ENCODE measurements at regions not wholly inside any gene's neighbourhood (a gene's known extent, or its start where the extent isn't known, plus 50 kb on each side); places are given as distances from the start of the nearest gene placed in this dataset.

DNA sequence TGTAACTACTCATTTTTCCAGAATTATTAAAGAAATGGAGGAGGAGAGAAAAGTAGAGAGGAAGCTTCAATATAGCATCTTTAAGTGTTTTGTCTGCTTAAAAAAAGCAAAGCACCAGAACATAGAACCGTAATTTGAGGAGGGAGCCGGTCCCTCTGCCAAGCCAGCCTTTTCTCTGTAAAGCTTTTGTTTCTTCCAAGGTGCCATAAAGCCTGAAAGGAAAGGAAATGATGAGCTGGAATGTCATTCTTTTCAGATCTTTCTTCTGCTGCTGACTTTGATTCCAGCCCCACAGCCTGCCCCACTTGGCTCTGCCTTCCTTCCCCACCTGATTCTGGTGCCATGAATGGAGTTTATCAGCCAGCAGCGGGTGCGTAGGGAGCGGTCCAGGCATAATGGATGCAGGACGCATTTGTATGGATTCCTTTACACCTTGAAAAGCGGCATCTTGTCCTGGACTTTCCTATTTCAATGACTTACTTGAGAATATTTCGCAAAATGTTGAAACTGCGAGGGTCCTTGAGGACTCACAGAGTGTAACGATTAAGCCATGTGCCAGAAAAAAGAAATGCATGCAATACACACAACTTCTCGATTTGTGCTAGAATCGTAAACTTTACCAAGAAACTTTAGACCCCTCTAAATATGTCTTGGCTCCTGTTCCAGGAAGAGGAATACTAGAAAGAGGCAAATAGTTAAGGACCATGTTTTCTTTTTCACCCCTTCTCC, 569.5 kb upstream of the MGMT start:
- no peak overlapping the region for H3K27ac ChIP-seq (ENCODE audit: insufficient read depth, low read depth, low read length)
- CTCF ChIA-PET: interaction anchor here (0.7 kb wide), 1 partner anchor 137 kb away, joined by 4 read pairs; no protein-coding TSS in a partner anchor
- TF ChIP-seq FOS (IDR thresholded peaks at IDR 0.05; ENCODE audit: borderline replicate concordance, insufficient read depth, low read length): no peak
- TF ChIP-seq JUN (IDR thresholded peaks at IDR 0.05; ENCODE audit: borderline replicate concordance, insufficient read depth, insufficient read length, low read depth): no peak
- no peak for TF ChIP-seq POLR2AphosphoS5 (IDR thresholded peaks at IDR 0.05; ENCODE audit: insufficient read depth, low read depth, low read length)
- no peak for TF ChIP-seq MYC (IDR thresholded peaks at IDR 0.05; ENCODE audit: low read depth, low read length)
- no peak for TF ChIP-seq GATA2 (IDR thresholded peaks at IDR 0.05; ENCODE audit: insufficient read depth, insufficient read length, low read depth, low read length)
- no peak for TF ChIP-seq POLR2A (IDR thresholded peaks at IDR 0.05; ENCODE audit: low read depth, low read length)
- TF ChIP-seq, protein P1, sequence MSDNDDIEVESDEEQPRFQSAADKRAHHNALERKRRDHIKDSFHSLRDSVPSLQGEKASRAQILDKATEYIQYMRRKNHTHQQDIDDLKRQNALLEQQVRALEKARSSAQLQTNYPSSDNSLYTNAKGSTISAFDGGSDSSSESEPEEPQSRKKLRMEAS (IDR thresholded peaks at IDR 0.05; ENCODE audit: insufficient read depth, insufficient read length): no peak
- TF ChIP-seq EZH2 (IDR thresholded peaks at IDR 0.05; ENCODE audit: borderline replicate concordance, low read depth, low read length, severe bottlenecking): no peak
- TF ChIP-seq, protein P2, sequence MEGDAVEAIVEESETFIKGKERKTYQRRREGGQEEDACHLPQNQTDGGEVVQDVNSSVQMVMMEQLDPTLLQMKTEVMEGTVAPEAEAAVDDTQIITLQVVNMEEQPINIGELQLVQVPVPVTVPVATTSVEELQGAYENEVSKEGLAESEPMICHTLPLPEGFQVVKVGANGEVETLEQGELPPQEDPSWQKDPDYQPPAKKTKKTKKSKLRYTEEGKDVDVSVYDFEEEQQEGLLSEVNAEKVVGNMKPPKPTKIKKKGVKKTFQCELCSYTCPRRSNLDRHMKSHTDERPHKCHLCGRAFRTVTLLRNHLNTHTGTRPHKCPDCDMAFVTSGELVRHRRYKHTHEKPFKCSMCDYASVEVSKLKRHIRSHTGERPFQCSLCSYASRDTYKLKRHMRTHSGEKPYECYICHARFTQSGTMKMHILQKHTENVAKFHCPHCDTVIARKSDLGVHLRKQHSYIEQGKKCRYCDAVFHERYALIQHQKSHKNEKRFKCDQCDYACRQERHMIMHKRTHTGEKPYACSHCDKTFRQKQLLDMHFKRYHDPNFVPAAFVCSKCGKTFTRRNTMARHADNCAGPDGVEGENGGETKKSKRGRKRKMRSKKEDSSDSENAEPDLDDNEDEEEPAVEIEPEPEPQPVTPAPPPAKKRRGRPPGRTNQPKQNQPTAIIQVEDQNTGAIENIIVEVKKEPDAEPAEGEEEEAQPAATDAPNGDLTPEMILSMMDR (IDR thresholded peaks at IDR 0.05; ENCODE audit: extremely low read depth in 1 of 2, insufficient read depth in 1 of 2, low read depth in 1 of 2, low read length in 2 of 2): no peak
- H2AFZ ChIP-seq (ENCODE audit: low read depth, low read length): no peak overlapping the region
- intact Hi-C loops (cut with micrococcal nuclease): no loop called here
- no peaks in the 10 kb centered on the region for H3K9me3 ChIP-seq (replicated peaks; ENCODE audit: control insufficient read depth, insufficient read depth, low read length)
- BruUV-seq (replicated peaks): no TSS peak
- dilution Hi-C loops (cut with MboI; ENCODE audit: extremely low pct_ligation_motif_present, low sequenced_read_pairs): no loop called here
- no peaks in the 10 kb centered on the region for H3K27me3 ChIP-seq (ENCODE audit: control insufficient read depth in 2 of 2, insufficient read depth in 2 of 2, low read length in 2 of 2)
- POLR2A ChIA-PET: no interaction called here
- H3K4me2 ChIP-seq (ENCODE audit: insufficient read depth, low read length): no peak overlapping the region
- H3K9ac ChIP-seq (replicated peaks; ENCODE audit: extremely low read depth, insufficient read depth, low read length): no peak overlapping the region
- H3K9me1 ChIP-seq (replicated peaks; ENCODE audit: control insufficient read depth, extremely low read depth, insufficient read depth, low read length): no peaks in the 10 kb centered on the region
- no peak for DNase-seq (ENCODE audit: low read depth, low spot score)
- no peaks in the 10 kb centered on the region for H3K4me1 ChIP-seq (ENCODE audit: control insufficient read depth, extremely low read depth, insufficient read depth, low read length)
- no peak for FAIRE-seq
- H4K20me1 ChIP-seq (replicated peaks; ENCODE audit: control insufficient read depth, extremely low read depth, insufficient read depth, low read length): no peaks in the 10 kb centered on the region
- H3K79me2 ChIP-seq (ENCODE audit: control insufficient read depth, insufficient read depth, low read length): no peaks in the 10 kb centered on the region
- no peak overlapping the region for H3K4me3 ChIP-seq (replicated peaks in 1 of 3; ENCODE audit: insufficient read depth in 1 of 3, low read depth in 1 of 3, low read length in 3 of 3)
- no peaks in the 10 kb centered on the region for H3K36me3 ChIP-seq (ENCODE audit: control insufficient read depth in 2 of 2, extremely low read depth in 1 of 2, insufficient read depth in 2 of 2, low read length in 2 of 2)
